Ascending aorta (tissue), 2 donors: ENCODE measurements at regions not wholly inside any gene's neighbourhood (a gene's known extent, or its start where the extent isn't known, plus 50 kb on each side); places are given as distances from the start of the nearest gene placed in this dataset.

Experiments used
- DNase-seq, 2 donors: peaks; one replicate each; pipeline ENCODE4 v3.0.0-alpha.2; 2019; ENCODE audit warnings: low spot score in 2 of 2
- H3K27ac ChIP-seq, 2 donors: fragments of 200-600 bp; sonication (generic); one replicate each; pipeline ENCODE4 v1.5.1; 2016 to 2017; ENCODE audit warnings: mild to moderate bottlenecking in 1 of 2
- H3K27me3 ChIP-seq: fragments of 200-600 bp; sonication (generic); one replicate; pipeline ENCODE4 v1.5.1; 2017
- H3K36me3 ChIP-seq, 2 donors: fragments of 200-600 bp; sonication (generic); one replicate each; pipeline ENCODE4 v1.5.1; 2016
- H3K4me1 ChIP-seq, 2 donors: fragments of 200-600 bp; sonication (generic); one replicate each; pipeline ENCODE4 v1.5.1; 2016 to 2017; ENCODE audit warnings: mild to moderate bottlenecking in 1 of 2
- H3K4me3 ChIP-seq, 2 donors: fragments of 200-600 bp; sonication (generic); one replicate each; pipeline ENCODE4 v1.5.1; 2016 to 2017; ENCODE audit warnings: mild to moderate bottlenecking in 1 of 2
- H3K9me3 ChIP-seq, 2 donors: fragments of 200-600 bp; sonication (generic); one replicate each; pipeline ENCODE4 v1.5.1; 2016
- CTCF ChIP-seq, 3 experiments: fragments of 200-600 bp in 2 of 3; fragments of 450-650 bp in 1 of 3; sonication (generic) in 2 of 3; IDR thresholded peaks; one replicate each; pipeline ENCODE4 v1.5.1; 2016 to 2019; ENCODE audit warnings: antibody characterized with exemption in 3 of 3, mild to moderate bottlenecking in 1 of 3, moderate library complexity in 1 of 3
- intact Hi-C: fragments of 100-400 bp; cut with DNase I; formaldehyde crosslinking; loops from one replicate; pipeline ENCODE4 v1.15.1; 2023

- no peak for DNase-seq
- H3K4me1 ChIP-seq, result no peaks in the 10 kb centered on the region
- no peaks in the 10 kb centered on the region for H3K27me3 ChIP-seq
- TF ChIP-seq CTCF (IDR thresholded peaks at IDR 0.05), result no peak
- no peaks in the 10 kb centered on the region for H3K36me3 ChIP-seq
- no peak overlapping the region for H3K4me3 ChIP-seq
- H3K27ac ChIP-seq, result no peak overlapping the region
- intact Hi-C loops, result no loop called here
- H3K9me3 ChIP-seq, result no peaks in the 10 kb centered on the region
These were observed 293.1 kb downstream of the ZEB1 start for GRCh38 chr10:31612082-31612481.

- Histone ChIP-seq H3K4me1 (no peaks in the 10 kb centered on the region), H3K4me3 (no peak overlapping the region), H3K9me3 (no peaks in the 10 kb centered on the region), H3K27ac (no peak overlapping the region), H3K36me3 (no peaks in the 10 kb centered on the region), H3K27me3 (no peaks in the 10 kb centered on the region)
- no peak for TF ChIP-seq CTCF (IDR thresholded peaks at IDR 0.05)
- intact Hi-C loops, result no loop called here
- no peak for DNase-seq
These were observed 292.1 kb downstream of the ZEB1 start for GRCh38 chr10:31611161-31611560.

GRCh38 chr10:31607481-31607880, 288.5 kb downstream of the ZEB1 start:
- intact Hi-C loops, result no loop called here
- TF ChIP-seq CTCF (IDR thresholded peaks at IDR 0.05), result no peak
- Histone ChIP-seq H3K27me3 (no peaks in the 10 kb centered on the region), H3K36me3 (no peaks in the 10 kb centered on the region), H3K4me3 (no peak overlapping the region), H3K9me3 (no peaks in the 10 kb centered on the region), H3K4me1 (no peaks in the 10 kb centered on the region), H3K27ac (no peak overlapping the region)
- no peak for DNase-seq

- no peak for DNase-seq
- H3K4me3 ChIP-seq, result no peak overlapping the region
- H3K4me1 ChIP-seq, result no peaks in the 10 kb centered on the region
- H3K9me3 ChIP-seq, result no peaks in the 10 kb centered on the region
- no peaks in the 10 kb centered on the region for H3K36me3 ChIP-seq
- H3K27ac ChIP-seq, result no peak overlapping the region
- intact Hi-C loops, result no loop called here
- TF ChIP-seq CTCF (IDR thresholded peaks at IDR 0.05), result no peak
- no peaks in the 10 kb centered on the region for H3K27me3 ChIP-seq
These were observed 287.8 kb downstream of the ZEB1 start for GRCh38 chr10:31606841-31607240.

GRCh38 chr10:31605861-31606525, 287.0 kb downstream of the ZEB1 start:
- H3K27me3 ChIP-seq, result no peaks in the 10 kb centered on the region
- no peak overlapping the region for H3K4me3 ChIP-seq
- no peak for TF ChIP-seq CTCF (IDR thresholded peaks at IDR 0.05)
- intact Hi-C loops, result loop anchor here (2.0 kb wide), 1 partner anchor 13 kb away; no protein-coding TSS in a partner anchor
- no peak overlapping the region for H3K27ac ChIP-seq
- H3K9me3 ChIP-seq, result no peaks in the 10 kb centered on the region
- no peaks in the 10 kb centered on the region for H3K4me1 ChIP-seq
- DNase-seq, result no peak
- no peaks in the 10 kb centered on the region for H3K36me3 ChIP-seq

- no peaks in the 10 kb centered on the region for H3K36me3 ChIP-seq
- H3K27me3 ChIP-seq, result no peaks in the 10 kb centered on the region
- H3K4me3 ChIP-seq, result no peak overlapping the region
- H3K9me3 ChIP-seq, result no peaks in the 10 kb centered on the region
- intact Hi-C loops, result loop anchor here (2.0 kb wide), 1 partner anchor 13 kb away; no protein-coding TSS in a partner anchor
- no peaks in the 10 kb centered on the region for H3K4me1 ChIP-seq
- DNase-seq, result no peak
- TF ChIP-seq CTCF (IDR thresholded peaks at IDR 0.05), result no peak
- H3K27ac ChIP-seq, result no peak overlapping the region
These were observed 286.4 kb downstream of the ZEB1 start for GRCh38 chr10:31605426-31605825.
